HCT116 (cell line): ENCODE measurements at regions not wholly inside any gene's neighbourhood (a gene's known extent, or its start where the extent isn't known, plus 50 kb on each side); places are given as distances from the start of the nearest gene placed in this dataset.

Experiments used
- ATAC-seq: fragments of 200-7000 bp; cut with Tn5 transposase; 2 replicates; pipeline ENCODE4 v1.9.1; 2020; ENCODE audit warnings: mild to moderate bottlenecking, moderate library complexity
- BruUV-seq: library from RNA; stranded (reverse); fragments of 400-500 nt; replicated peaks from 2 replicates; lab custom pipeline; 2021; lab: Mats Ljungman, UMichigan
- CTCF ChIA-PET: fragments of 300-600 bp; sonication (Branson Sonifier 250); formaldehyde crosslinking; loops from one replicate; lab custom pipeline; 2021; ENCODE audit warnings: antibody characterized with exemption; lab: Charles Lee
- POLR2A ChIA-PET: fragments of 300-600, 350-600 bp; sonication (Branson Sonifier 250); formaldehyde crosslinking; loops from one replicate; lab custom pipeline; 2021; ENCODE audit warnings: antibody characterized with exemption; lab: Charles Lee
- RAD21 ChIA-PET, 2 experiments: fragments of 300-600 bp; sonication (Branson Sonifier 250); formaldehyde crosslinking; loops; one replicate each; lab custom pipeline; 2023; ENCODE audit warnings: low total read pairs in 2 of 2; ENCODE audit not compliant: uncharacterized antibody in 2 of 2, unreplicated experiment in 2 of 2, low non-redundant PET in 1 of 2; lab: Charles Lee
- DNase-seq: peaks from one replicate; pipeline ENCODE4 v3.0.0-alpha.2; 2010; ENCODE audit warnings: low read depth, low spot score
- H2AFZ ChIP-seq: fragments of 200-600 bp; shearing (Covaris generic), sonication (generic); 2 replicates; pipeline ENCODE4 v1.6.1; 2017; ENCODE audit warnings: low read depth, mixed run types, mixed read lengths, antibody characterized with exemption, low read length; ENCODE audit not compliant: poor library complexity, severe bottlenecking
- H3K27ac ChIP-seq: 2 replicates; pipeline ENCODE4 v1.5.1; 2012; ENCODE audit warnings: low read depth, low read length
- H3K27me3 ChIP-seq: fragments of 200-600 bp; sonication (generic); 2 replicates; pipeline ENCODE4 v1.6.1; 2016; ENCODE audit warnings: mixed run types, low read length, mixed read lengths; ENCODE audit not compliant: insufficient read depth
- H3K36me3 ChIP-seq, 2 experiments: fragments of 200-500 bp in 1 of 2; fragments of 200-600 bp in 1 of 2; sonication (Bioruptor generic) in 1 of 2; sonication (generic) in 1 of 2; 2 replicates each; pipeline versions ENCODE4 v1.5.1 to v1.6.1; 2014 to 2016; ENCODE audit warnings: low read length in 2 of 2, inconsistent platforms in 1 of 2, mixed read lengths in 1 of 2, mixed run types in 1 of 2; ENCODE audit not compliant: insufficient read depth in 2 of 2, control insufficient read depth in 1 of 2
- H3K4me1 ChIP-seq, 2 experiments: fragments of 200-600 bp in 1 of 2; sonication (generic) in 1 of 2; 2 replicates each; pipeline versions ENCODE4 v1.5.1 to v1.6.1; 2012 to 2017; ENCODE audit warnings: low read length in 2 of 2, inconsistent platforms in 1 of 2, mild to moderate bottlenecking in 1 of 2, mixed read lengths in 1 of 2, mixed run types in 1 of 2, moderate library complexity in 1 of 2; ENCODE audit not compliant: insufficient read depth in 2 of 2, control insufficient read depth in 1 of 2
- H3K4me2 ChIP-seq: fragments of 200-600 bp; sonication (generic); 2 replicates; pipeline ENCODE4 v1.6.1; 2017; ENCODE audit warnings: mixed run types, low read length, mixed read lengths
- H3K4me3 ChIP-seq, 2 experiments: fragments of 200-600 bp in 1 of 2; sonication (generic) in 1 of 2; replicated peaks in 1 of 2; 2 replicates each; pipeline ENCODE4 v1.5.1; 2011 to 2016; ENCODE audit warnings: low read length in 2 of 2, control low read depth in 1 of 2, low read depth in 1 of 2, mild to moderate bottlenecking in 1 of 2, mixed read lengths in 1 of 2, mixed run types in 1 of 2
- H3K79me2 ChIP-seq: fragments of 200-600 bp; sonication (generic); 2 replicates; pipeline ENCODE4 v1.6.1; 2017; ENCODE audit warnings: mild to moderate bottlenecking, mixed run types, low read length, moderate library complexity, mixed read lengths; ENCODE audit not compliant: insufficient read depth
- H3K9ac ChIP-seq: fragments of 200-600 bp; sonication (generic); 2 replicates; pipeline ENCODE4 v1.6.1; 2016; ENCODE audit warnings: low read length, mixed read lengths
- H3K9me2 ChIP-seq: fragments of 200-600 bp; sonication (generic), shearing (Covaris generic); 2 replicates; pipeline ENCODE4 v1.6.1; 2017; ENCODE audit warnings: mixed run types, mild to moderate bottlenecking, moderate library complexity; ENCODE audit not compliant: insufficient read depth
- H3K9me3 ChIP-seq, 2 experiments: fragments of 200-500 bp in 1 of 2; fragments of 200-600 bp in 1 of 2; sonication (Bioruptor generic) in 1 of 2; sonication (generic) in 1 of 2; 2 replicates each; pipeline ENCODE4 v1.6.1; 2014 to 2017; ENCODE audit warnings: low read length in 2 of 2, mixed read lengths in 2 of 2, inconsistent platforms in 1 of 2, low read depth in 1 of 2, mild to moderate bottlenecking in 1 of 2, mixed run types in 1 of 2, moderate library complexity in 1 of 2; ENCODE audit not compliant: control insufficient read depth in 1 of 2, insufficient read depth in 1 of 2
- H4K20me1 ChIP-seq: fragments of 200-600 bp; sonication (generic), shearing (Covaris generic); 2 replicates; pipeline ENCODE4 v1.6.1; 2017; ENCODE audit warnings: mixed run types, mild to moderate bottlenecking, moderate library complexity; ENCODE audit not compliant: insufficient read depth
- ATF3 ChIP-seq: IDR thresholded peaks from 2 replicates; pipeline ENCODE4 v1.6.1; 2012
- CEBPB ChIP-seq: IDR thresholded peaks from 2 replicates; pipeline ENCODE4 v1.6.1; 2012; ENCODE audit warnings: low read depth
- CTCF ChIP-seq, 3 experiments: fragments of 200-600 bp in 1 of 3; sonication (generic) in 1 of 3; IDR thresholded peaks in 2 of 3; conservative IDR thresholded peaks in 1 of 3; 2 replicates each; pipeline ENCODE4 v1.5.1; 2012 to 2017; ENCODE audit warnings: low read depth in 2 of 3, low read length in 2 of 3, antibody characterized with exemption in 1 of 3, borderline replicate concordance in 1 of 3, control low read depth in 1 of 3, mild to moderate bottlenecking in 1 of 3, mixed read lengths in 1 of 3, mixed run types in 1 of 3, moderate library complexity in 1 of 3; ENCODE audit not compliant: insufficient read depth in 1 of 3
- ELF1 ChIP-seq: IDR thresholded peaks from 2 replicates; pipeline ENCODE4 v1.6.1; 2012; ENCODE audit warnings: low read depth, borderline replicate concordance
- EZH2 ChIP-seq: fragments of 200-600 bp; sonication (generic); IDR thresholded peaks from 2 replicates; pipeline ENCODE4 v1.6.1; 2017; ENCODE audit warnings: antibody characterized with exemption, mixed run types
- FOSL1 ChIP-seq: IDR thresholded peaks from 2 replicates; pipeline ENCODE4 v1.6.1; 2012; ENCODE audit warnings: low read depth
- JUND ChIP-seq: IDR thresholded peaks from 2 replicates; pipeline ENCODE4 v1.6.1; 2012
- POLR2A ChIP-seq: IDR thresholded peaks from 2 replicates; pipeline ENCODE4 v1.7.0; 2011; ENCODE audit warnings: borderline replicate concordance; ENCODE audit not compliant: insufficient read depth, insufficient read length; ENCODE audit errors: extremely low read depth
- POLR2AphosphoS5 ChIP-seq: IDR thresholded peaks from 2 replicates; pipeline ENCODE4 v1.6.1; 2011; ENCODE audit warnings: mild to moderate bottlenecking, low read depth, low read length, moderate library complexity
- RAD21 ChIP-seq: IDR thresholded peaks from 2 replicates; pipeline ENCODE4 v1.6.1; 2012; ENCODE audit warnings: low read depth, mild to moderate bottlenecking
- REST ChIP-seq: IDR thresholded peaks from 2 replicates; pipeline ENCODE4 v1.6.1; 2012; ENCODE audit warnings: low read depth
- SIN3A ChIP-seq: IDR thresholded peaks from 2 replicates; pipeline ENCODE4 v1.6.1; 2012; ENCODE audit warnings: low read depth
- SP1 ChIP-seq: IDR thresholded peaks from 2 replicates; pipeline ENCODE4 v1.6.1; 2012; ENCODE audit warnings: low read depth
- SRF ChIP-seq: IDR thresholded peaks from 2 replicates; pipeline ENCODE4 v1.6.1; 2012; ENCODE audit warnings: low read depth
- TCF7L2 ChIP-seq: IDR thresholded peaks from 2 replicates; pipeline ENCODE4 v1.7.0; 2011; ENCODE audit warnings: borderline replicate concordance, inconsistent platforms; ENCODE audit not compliant: insufficient read depth, insufficient read length; ENCODE audit errors: extremely low read depth
- ZFX ChIP-seq: fragments of 450-650 bp; IDR thresholded peaks from 2 replicates; pipeline ENCODE4 v1.6.1; 2017
- intact Hi-C: fragments of 100-400 bp; cut with micrococcal nuclease; formaldehyde crosslinking; loops from 2 replicates; pipeline ENCODE4 v1.10.0; 2022

GRCh38 chr9:13470836-13471235 is 191.3 kb upstream of the MPDZ start:
- no peaks in the 10 kb centered on the region for H3K4me1 ChIP-seq
- ATAC-seq = no peak
- H3K4me3 ChIP-seq = no peak overlapping the region
- ChIA-PET RAD21 (no interaction called here), POLR2A (no interaction called here)
- no peaks in the 10 kb centered on the region for H3K27me3 ChIP-seq
- DNase-seq = no peak
- H3K36me3 ChIP-seq = no peaks in the 10 kb centered on the region
- peaks cover 0 to 18% of the 10 kb centered on the region in 2 experiments; a peak in 1 of 4 replicates for H3K9me3 ChIP-seq
- no peak overlapping the region for H3K27ac ChIP-seq
- H2AFZ ChIP-seq = no peak overlapping the region
- intact Hi-C loops = no loop called here
- TF ChIP-seq ZFX (no peak), SRF (no peak)
- TF ChIP-seq, all 23 proteins: peak for 0
- no peak overlapping the region for H3K4me2 ChIP-seq
- no TSS peak for BruUV-seq
- H3K9ac ChIP-seq = no peak overlapping the region
- H3K79me2 ChIP-seq = no peaks in the 10 kb centered on the region
- H3K9me2 ChIP-seq = no peaks in the 10 kb centered on the region
- CTCF ChIA-PET = no interaction called here
- no peaks in the 10 kb centered on the region for H4K20me1 ChIP-seq

- RAD21 ChIA-PET = no interaction called here
- H3K9ac ChIP-seq = no peak overlapping the region
- H3K27me3 ChIP-seq = no peaks in the 10 kb centered on the region
- no peaks in the 10 kb centered on the region for H4K20me1 ChIP-seq
- H3K4me2 ChIP-seq = no peak overlapping the region
- TF ChIP-seq TCF7L2 (no peak), ATF3 (no peak), POLR2A (no peak), ZFX (no peak), ELF1 (no peak), EZH2 (no peak), FOSL1 (no peak), SRF (no peak), RAD21 (no peak), POLR2AphosphoS5 (no peak), CTCF (IDR thresholded peaks at IDR 0.05 in 2 of 3, conservative IDR thresholded peaks at IDR 0.05 in 1 of 3; ENCODE audit: borderline replicate concordance in 1 of 3, insufficient read depth in 1 of 3, low read depth in 2 of 3, low read length in 2 of 3) (no peak), SP1 (no peak), JUND (no peak), CEBPB (no peak), SIN3A (no peak), REST (no peak)
- TF ChIP-seq, all 23 proteins: peak for 0
- intact Hi-C loops = no loop called here
- no TSS peak for BruUV-seq
- no peak for DNase-seq
- no peaks in the 10 kb centered on the region for H3K79me2 ChIP-seq
- peaks cover 0 to 13% of the 10 kb centered on the region in 2 experiments; a peak in 1 of 4 replicates for H3K9me3 ChIP-seq
- H3K4me3 ChIP-seq = no peak overlapping the region
- H3K36me3 ChIP-seq = no peaks in the 10 kb centered on the region
- ChIA-PET CTCF (no interaction called here), POLR2A (no interaction called here)
- no peak overlapping the region for H2AFZ ChIP-seq
- no peak overlapping the region for H3K27ac ChIP-seq
- no peaks in the 10 kb centered on the region for H3K4me1 ChIP-seq
- ATAC-seq = no peak
- H3K9me2 ChIP-seq = no peaks in the 10 kb centered on the region
Measured at GRCh38 chr9:13467157-13467556, 187.7 kb upstream of the MPDZ start.
